Ovary (tissue), 3 donors: ENCODE measurements at regions not wholly inside any gene's neighbourhood (a gene's known extent, or its start where the extent isn't known, plus 50 kb on each side); places are given as distances from the start of the nearest gene placed in this dataset.

Experiments used
- EP300 ChIP-seq: sonication (generic); formaldehyde crosslinking; IDR thresholded peaks from one replicate; pipeline ENCODE4 v1.6.1; 2017; ENCODE audit warnings: antibody characterized with exemption
- TF ChIP-seq, protein P1 (sequence below), 3 donors: fragments of 450-650 bp in 2 of 3; fragments of 200-600 bp in 1 of 3; IDR thresholded peaks; one replicate each; pipeline versions ENCODE4 v1.5.1 to v1.8.0; 2016 to 2022; ENCODE audit warnings: antibody characterized with exemption in 3 of 3, mild to moderate bottlenecking in 1 of 3
- donor health status: DM: no; HTN: no; CAD: no.

DNA sequence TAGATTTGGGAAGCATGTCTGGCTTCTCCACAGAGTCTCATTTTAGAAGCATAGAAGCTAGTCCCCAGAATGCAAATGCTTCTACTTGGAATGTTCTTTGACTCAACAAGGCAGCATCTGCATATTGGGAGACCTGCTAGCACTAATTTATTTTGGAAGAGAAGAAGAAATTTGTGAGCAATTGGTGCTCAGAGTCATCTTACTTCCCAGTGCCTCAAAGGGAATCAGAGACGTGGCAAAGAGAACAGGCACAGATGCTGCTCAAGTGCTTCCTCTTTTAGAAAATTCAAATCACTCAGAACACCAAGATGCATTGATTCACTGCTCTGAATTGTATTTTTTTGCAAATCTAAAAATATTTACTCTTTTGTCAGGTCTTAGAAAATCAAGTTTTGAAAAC is 255.7 kb downstream of the BRINP2 start:
- TF ChIP-seq, protein P1, sequence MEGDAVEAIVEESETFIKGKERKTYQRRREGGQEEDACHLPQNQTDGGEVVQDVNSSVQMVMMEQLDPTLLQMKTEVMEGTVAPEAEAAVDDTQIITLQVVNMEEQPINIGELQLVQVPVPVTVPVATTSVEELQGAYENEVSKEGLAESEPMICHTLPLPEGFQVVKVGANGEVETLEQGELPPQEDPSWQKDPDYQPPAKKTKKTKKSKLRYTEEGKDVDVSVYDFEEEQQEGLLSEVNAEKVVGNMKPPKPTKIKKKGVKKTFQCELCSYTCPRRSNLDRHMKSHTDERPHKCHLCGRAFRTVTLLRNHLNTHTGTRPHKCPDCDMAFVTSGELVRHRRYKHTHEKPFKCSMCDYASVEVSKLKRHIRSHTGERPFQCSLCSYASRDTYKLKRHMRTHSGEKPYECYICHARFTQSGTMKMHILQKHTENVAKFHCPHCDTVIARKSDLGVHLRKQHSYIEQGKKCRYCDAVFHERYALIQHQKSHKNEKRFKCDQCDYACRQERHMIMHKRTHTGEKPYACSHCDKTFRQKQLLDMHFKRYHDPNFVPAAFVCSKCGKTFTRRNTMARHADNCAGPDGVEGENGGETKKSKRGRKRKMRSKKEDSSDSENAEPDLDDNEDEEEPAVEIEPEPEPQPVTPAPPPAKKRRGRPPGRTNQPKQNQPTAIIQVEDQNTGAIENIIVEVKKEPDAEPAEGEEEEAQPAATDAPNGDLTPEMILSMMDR (IDR thresholded peaks at IDR 0.05): no peak
- TF ChIP-seq EP300: no peak
